Mucosa of gallbladder (tissue), 1 donor: ENCODE measurements at regions not wholly inside any gene's neighbourhood (a gene's known extent, or its start where the extent isn't known, plus 50 kb on each side); places are given as distances from the start of the nearest gene placed in this dataset.

Source experiments
- DNase-seq: peaks from one replicate; pipeline ENCODE4 v3.0.0-alpha.2; 2020; ENCODE audit warnings: low spot score
- donor health status: DM: no; HTN: no; CAD: no.

DNA sequence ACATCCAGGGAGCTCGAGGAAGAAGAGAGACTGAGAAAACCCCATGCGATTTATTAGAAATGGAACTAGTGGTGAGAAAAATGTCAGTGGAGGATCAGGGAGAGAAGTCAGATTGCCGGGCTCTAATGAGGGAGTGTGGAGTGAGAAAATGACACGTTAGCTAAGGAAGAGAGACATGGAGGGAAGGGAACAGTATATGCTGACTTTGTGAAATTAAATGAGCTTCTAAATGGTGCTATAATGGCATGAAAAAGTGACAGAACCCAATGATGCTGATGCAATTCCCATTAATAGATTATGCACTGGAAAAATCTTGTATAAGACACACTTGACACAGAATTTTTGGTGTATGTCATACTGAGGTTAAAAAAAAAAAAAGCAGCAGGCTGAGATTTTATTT is 112.6 kb downstream of the HSPH1 start:
- no peak for DNase-seq

DNA sequence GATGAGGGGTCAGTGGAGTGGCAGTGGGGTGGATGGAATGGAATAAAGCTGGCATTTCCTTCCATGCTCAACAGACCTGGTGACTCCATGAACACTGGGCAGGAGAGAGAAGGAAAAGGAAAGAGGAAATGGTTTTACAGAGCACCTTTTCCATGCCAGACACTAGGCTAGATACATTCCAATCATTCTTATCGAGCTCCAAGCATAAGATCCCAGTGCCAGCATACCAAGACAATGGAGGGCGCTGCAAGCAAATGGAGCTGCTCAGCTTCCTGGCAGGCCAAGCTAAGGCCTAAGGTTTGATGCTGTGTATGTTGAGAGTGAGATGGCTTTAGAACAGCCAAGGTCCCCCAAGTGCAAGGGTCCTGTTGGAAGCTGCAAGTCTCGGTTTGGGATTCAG is 113.2 kb downstream of the HSPH1 start:
- DNase-seq = no peak

DNA sequence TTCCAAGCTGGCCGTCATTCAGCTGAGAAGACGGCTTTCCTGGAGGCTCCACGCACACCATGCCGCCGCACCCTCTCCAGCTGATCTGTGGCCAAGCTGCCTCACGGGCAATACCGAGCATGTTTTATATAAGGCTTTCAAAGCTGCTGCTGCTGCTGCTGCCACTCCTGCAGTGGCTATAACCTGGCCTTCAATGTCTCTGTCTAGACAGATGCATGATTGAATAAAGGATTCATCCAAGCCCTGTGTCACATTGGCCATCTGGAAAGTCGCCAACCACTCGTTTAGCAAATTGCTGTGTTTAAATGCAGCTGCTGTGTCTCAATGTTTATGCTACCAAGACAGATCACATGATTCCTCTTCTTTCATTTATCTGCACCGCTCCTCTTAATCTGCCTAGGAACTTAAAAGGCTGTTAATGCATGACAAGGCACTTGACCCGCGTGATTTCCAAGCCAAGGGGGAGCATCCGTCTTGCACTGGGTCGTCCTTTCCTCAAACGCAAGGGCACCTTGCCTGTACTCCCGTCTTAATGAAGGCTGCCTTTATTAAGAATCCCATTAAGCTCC is 114.3 kb downstream of the TEX26 start:
- peak; percentile 34 for DNase-seq

DNA sequence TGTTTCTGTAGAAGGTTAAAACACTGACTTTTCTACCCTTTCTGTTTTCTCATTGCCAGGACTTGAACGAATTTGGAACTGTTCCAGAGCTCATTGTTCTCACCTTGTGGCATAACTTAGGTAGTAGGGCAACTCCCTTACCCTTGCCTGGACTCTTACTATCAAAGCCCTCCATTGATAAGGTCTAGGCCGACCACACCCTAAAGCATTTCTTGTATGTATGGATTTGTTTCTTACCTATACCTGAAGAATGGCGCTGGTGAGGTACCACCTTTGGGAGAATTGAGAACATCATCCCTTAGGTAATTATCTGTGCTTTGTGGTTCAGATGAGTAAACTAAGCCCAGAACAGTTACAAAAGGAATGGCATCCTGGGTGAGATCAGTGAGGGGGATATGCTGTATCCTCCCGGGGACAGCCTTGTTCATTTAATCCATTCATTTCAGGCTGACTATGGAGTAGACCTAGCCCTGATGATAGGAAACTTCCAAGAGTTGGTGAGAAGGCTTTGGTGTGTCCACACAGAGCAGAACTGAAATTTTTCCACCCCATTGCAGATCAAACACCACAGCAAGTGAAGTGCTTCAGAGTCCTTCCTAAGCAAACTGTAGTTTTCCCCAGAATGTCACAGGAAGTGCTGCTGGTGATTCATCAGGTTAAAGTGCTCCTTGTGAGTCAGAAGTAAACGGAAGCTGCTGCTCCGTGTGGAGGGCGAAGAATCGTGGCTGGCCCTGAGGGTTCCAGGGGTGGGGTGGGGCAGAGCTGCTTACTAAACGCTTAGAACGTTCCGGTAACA is 113.0 kb downstream of the TEX26 start:
- peak; percentile 82 for DNase-seq

DNA sequence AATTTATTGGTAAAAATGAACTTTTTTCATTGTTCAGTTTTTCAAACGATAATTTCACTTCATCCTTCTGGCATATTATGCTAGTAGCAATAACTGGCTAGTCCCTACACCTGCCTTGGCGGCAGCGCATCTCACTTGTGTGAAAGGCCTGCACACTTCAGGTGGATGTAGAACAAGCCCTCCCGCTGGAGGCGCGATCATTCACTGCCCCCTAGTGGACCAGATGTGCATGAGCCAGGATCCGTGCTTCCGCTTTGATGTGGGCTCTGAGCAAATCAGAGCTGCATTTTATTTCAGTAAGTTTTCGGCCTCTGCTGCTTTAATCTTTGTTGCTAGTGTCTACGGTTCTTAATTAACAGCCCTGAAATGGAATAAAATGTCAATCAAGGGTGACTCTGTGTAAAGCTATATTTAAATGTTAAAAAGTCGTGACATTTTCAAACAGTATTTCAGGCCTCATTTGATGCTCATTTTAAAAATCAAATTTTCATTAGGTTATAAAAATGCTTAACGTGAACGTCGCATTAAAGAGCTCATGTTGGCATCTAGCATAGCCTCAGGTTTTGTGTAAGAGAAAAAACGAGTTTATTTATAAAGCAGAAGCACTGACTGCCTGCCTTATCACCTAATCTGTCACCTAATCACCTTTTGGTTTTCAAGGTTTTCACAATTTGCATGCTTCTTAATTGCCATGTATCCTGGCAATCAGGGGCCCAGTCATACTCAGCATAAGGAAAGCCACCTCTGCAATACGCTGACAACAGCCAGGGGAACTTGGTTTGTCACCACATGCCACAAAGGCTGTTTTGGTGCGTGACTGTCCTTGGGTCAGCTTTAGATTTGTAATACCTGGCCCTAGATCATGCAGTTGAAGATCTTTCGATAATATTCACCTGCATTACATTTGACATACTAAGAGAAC is 112.2 kb downstream of the TEX26 start:
- peak; percentile 85 for DNase-seq

DNA sequence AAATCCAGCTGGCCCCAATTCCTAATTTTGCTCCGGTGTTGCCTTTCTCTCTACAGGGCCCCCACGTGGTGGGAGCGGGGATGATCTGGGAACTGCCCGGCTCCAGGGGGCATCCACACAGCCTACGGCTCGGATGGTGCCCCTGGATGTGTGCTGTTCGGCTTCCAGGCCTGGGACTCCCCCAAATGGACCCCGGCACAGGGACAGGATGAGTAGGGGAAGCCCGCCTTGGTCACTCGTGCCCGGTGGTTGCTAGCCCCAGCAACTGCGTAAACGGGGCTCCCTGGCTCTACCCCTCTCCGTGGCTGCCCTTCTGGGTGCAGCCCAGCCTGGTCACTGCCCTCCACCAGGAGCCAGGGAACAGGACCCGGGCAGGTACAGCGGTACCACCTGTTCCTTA is 111.5 kb downstream of the TEX26 start:
- no peak for DNase-seq

DNA sequence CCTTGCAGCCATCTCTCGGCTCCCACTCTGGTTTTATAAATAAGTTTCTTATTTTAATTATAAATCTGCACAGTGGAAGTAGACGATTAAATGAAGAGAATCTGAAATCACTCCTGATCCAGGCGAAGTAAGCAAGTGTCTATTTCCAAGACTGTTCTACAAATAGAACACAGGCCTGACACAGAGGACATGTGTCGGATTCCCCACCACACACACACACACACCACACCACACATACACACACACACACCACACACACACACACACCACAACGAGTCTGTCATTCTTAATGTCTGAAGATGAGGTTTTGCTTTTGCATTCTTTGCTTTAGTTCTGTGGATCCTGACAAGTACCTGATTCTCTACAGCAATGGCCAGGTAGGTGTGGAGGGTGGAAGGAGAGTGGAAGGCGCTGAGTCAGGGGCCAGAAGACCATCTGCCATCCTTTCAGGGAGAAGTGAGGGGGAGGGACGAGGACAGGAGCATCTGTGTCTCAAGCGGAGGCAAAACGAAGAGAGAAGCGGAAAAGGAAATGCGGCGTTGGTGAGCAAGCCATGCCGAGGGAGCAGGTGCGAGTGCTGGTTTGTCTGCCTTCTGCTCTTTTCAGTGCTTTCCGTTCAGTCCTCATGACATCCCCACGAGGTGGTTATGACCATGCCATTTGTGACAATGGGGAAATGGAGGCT is 110.2 kb downstream of the TEX26 start:
- no peak for DNase-seq

DNA sequence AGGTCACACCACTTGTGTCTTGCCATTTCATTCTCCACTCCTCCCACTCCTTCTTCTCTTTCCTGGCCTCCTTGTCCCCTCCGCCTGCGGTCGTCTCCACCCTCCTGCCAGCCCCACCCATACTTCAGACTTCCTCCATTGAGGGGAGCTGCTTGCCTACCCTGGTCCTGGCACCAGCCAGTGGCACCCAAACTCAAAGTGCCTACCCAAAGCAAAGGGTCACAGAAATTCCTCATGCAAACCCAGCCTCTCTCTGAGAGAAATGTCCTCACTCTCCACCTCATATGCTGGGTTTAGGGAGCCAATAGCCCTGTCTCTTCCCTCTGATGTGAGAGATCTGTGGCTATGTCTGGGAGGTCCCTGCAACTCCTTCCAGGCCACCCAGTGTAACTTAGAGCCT is 109.6 kb downstream of the TEX26 start:
- no peak for DNase-seq

DNA sequence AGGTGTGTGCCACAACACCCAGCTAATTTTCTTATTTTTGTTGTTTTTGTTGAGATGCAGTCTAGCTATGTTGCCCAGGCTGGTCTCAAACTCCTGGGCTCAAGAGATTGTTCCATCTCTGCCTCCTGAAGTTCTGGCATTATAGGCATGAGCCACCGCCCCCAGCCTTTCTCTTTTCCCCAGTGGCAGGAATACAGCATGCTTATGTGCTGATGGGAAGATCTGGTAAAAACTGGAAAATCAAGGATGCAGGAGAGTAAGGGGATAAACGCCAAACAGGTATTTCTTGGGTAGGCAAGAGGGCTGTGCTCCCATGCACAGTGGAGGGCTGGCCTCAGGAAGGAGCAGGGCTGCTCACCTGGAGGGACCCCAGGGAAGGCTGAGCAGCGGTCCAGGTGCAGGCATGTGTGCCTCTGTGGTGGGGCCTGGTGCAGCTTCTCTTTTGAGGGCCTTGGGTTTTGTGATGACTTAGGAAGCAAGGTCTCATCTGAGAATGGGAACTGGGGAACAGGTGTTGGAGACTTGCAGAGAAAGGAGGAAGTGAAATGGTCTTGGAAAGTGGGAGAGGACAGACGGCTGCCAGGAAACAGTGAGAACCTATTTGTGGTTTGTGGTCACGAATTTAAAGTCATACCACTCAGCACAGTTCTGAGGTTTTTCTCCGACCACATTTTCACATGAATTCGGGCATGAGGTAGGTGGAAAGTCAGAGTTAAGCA is 106.5 kb downstream of the TEX26 start:
- no peak for DNase-seq

DNA sequence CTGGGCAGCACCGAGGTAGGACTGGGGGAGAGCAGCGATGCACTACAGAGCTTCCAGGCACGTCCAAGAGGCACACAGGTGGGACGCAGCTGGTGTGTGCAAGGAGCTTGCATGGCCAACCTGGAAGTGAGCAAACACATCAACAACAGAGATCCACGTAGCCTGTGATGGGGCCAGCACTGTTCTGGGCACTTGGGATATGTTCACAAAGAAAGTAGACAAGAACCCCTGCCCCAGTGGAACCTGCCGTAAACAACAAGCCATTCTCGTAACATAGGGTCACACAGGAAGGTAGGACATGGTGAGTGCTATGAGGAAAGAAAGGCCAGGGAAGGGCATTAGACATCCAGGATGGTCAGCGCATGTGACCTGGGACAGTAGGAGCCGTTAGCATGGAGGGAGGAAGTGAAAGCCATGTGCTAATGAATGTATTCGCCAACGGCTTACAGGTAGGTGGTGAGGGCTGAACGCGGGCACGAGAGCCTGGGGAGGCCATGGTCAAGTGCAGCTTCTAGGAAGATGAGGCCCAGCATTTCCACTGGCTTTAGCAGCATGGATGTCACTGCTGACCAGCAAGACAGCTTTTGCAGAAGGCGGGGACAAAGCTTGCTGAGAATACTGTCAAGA is 105.5 kb downstream of the TEX26 start:
- no peak for DNase-seq

DNA sequence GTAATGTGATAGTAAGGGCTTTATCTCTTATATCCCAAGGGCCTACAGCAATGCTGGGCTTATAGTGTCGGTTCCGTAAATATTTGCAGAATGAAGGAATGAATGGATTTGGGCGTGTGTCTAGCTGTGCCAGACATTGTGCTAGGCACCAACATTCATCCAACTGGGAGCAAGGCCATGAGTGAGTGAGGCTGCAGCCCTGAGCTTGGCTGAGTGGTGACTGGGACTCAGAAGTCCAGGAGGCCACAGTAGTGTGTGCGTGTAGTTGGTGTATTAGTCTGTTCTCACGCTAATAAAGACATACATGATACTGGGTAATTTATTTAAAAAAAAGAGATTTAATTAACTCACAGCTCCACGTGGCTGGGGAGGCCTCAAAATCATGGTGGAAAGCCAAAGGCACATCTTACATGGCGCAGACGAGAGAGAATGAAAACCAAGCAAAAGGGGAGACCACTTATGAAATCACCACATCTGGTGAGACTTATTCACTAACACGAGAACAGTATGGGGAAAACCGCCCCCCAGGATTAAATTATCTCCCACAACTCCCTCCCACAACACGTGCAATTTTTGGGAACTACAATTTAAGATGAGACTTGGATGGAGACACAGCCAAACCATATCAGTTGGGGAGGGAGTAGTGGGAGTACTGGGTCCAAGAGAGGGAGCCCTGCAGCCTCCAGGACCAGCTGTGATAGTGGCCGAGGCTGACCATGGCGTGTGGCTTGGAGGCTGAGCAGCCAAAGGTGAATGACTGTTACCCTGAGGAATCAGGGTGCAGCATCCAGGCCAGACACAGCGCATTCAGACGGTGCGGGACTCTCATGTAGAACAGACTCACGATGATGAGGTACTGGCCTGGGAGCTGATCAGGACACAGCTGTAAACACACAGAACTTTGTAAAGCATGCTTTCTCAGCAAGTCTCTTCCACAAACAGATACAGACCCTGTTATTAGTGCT is 104.6 kb downstream of the TEX26 start:
- no peak for DNase-seq

DNA sequence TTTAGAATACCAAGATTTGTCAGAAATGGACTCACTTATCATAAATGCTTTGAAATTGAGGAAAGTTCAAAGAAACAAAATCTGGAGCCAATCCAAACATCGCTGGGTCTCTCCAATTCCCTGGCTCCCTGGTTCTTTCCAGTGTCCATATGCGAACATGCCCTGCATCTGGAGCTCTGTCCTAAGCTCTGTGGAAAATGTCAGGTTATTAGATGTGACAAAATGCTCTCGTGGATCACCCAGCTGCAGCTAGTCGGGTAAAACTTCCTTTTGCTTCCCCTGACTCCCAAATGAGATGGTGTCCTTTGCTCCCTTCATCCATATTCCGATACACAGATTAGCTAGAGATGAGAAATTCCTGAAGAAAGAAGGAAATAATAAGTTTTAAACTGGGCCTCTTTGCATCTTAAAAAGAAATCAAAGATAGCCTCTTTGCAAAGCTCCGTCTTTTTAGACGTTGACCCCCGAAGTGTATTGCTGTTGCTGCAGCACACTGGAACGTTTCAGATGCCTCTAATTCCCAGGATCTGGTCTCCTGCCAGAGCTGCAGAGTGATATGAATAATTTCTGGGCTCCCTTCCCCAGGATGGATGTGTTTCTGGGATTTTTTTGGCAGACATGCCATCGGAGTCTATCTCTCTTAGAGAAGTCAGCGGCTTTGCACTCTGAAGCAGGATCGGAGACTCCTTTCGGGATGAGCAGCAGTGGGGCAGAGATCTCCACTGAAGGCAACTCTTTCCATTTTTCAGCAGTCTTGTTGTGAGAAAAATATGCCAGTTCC is 102.9 kb downstream of the TEX26 start:
- peak; percentile 40 for DNase-seq

DNA sequence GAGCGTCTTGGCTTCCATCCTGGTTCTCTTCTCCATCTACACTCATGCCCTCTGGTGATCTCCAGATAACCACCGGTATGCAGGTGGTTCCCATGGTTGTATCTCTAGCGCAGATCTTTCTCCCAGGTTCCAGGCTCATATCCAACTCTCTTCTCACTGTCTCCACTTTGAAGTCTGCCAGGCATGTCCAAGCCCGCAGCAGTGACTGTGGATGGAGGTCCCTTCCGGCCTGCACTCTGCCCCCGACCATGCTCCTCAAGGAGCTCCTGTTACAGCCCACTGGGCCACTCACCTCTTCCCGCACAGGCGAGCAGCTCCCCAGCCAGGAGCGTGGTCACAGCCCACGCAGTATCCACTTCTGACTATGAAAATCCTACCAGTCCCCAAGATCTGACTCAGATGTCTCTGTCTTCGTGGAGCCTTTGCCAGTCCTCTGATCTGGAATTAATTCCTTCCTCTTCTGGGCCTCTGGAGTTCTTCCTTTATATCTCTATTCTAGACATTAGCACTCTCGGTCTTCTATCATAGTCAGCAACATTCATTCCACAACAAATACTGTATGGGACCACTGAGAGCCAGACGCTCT is 100.2 kb downstream of the TEX26 start:
- DNase-seq = no peak

DNA sequence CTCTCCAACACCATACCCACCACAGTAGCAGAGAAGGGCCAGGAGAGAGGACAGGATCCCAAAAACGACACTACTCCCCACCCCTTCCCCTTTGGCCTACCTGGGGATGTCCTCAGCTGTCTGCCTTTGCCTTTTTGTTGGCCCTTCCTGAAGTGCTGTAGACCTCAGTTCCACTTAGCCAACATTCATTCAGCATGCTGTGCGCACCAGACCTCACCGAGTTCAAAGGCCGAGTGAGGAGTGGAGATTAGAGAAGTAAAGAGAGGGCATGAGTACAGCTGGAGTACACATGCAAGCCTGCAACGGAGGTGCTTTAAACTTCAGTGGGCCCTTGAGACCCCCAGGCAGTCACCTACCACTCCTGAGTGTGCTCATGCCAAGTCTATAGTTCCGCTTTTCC is 99.0 kb downstream of the TEX26 start:
- DNase-seq = no peak

DNA sequence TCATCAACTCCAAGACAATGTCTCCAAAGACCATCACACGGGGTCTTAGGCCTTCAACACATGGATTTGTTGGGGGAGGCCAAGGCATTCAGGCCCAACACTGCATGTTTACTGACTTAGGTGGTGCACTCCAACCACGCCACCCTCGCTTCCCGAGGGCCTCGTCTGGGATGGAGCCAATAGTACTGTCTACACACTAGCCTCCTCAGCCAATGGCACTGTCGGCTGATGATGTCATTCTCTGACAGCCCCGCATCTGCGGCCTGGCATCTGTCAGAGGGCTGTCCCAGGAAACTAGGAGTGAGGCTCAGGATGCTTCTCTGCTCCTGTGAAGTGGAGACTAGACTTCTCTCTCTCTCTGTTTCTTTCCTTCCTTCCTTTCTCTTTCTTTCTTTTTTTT is 96.6 kb downstream of the TEX26 start:
- no peak for DNase-seq

DNA sequence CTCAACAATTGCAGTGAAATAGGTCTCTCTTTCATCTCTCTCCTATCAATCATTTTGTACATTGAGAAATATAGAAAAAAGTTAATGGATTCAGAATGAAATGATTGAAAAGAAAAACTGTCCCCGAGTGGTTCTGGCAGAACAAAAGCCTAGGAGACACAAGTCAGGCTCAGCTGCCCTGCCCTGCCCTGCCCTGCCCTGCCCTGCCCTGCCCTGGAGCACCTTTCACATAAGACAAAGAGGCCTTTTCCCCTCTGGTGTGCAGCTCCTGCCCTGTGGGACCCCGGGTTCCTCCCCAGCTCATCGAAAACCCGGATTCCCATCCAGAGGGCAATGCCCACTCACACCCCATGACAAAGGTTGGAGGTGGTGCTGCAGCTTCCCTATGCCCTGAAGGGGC is 94.7 kb downstream of the TEX26 start:
- DNase-seq = no peak
